Endothelial cell of umbilical vein (primary cell): ENCODE measurements at regions not wholly inside any gene's neighbourhood (a gene's known extent, or its start where the extent isn't known, plus 50 kb on each side); places are given as distances from the start of the nearest gene placed in this dataset.

Experiments
- BruUV-seq: library from RNA; stranded (reverse); fragments of 400-500 nt; replicated peaks from 2 replicates; lab custom pipeline; 2021; lab: Mats Ljungman, UMichigan
- CTCF ChIA-PET: fragments of 300-600, 350-600 bp; sonication (Branson Sonifier 250); formaldehyde crosslinking; loops from one replicate; lab custom pipeline; 2021; ENCODE audit warnings: antibody characterized with exemption, inconsistent platforms; lab: Charles Lee
- POLR2A ChIA-PET: fragments of 300-600, 350-600 bp; sonication (Branson Sonifier 250); formaldehyde crosslinking; loops from one replicate; lab custom pipeline; 2021; ENCODE audit warnings: antibody characterized with exemption, inconsistent platforms; lab: Charles Lee
- DNase-seq: peaks from one replicate; pipeline ENCODE4 v3.0.0-alpha.2; 2011; ENCODE audit warnings: low read depth, low spot score
- FAIRE-seq: peaks from 2 replicates; lab custom pipeline; 2011; peaks lifted over from hg19 to GRCh38; lab: Jason Lieb, UNC
- H2AFZ ChIP-seq: 2 replicates; pipeline ENCODE4 v1.6.0; 2012; ENCODE audit warnings: low read depth, low read length, control low read depth, inconsistent platforms
- H3K27ac ChIP-seq: 2 replicates; pipeline ENCODE4 v1.5.1; 2011; ENCODE audit warnings: low read depth, mild to moderate bottlenecking, control low read depth, low read length, moderate library complexity; ENCODE audit not compliant: insufficient read depth
- H3K27me3 ChIP-seq, 2 experiments: 2 replicates each; pipeline versions ENCODE4 v1.6.0 to v1.6.1; 2011; ENCODE audit warnings: low read length in 2 of 2, mixed read lengths in 1 of 2; ENCODE audit not compliant: control insufficient read depth in 2 of 2, insufficient read depth in 2 of 2
- H3K36me3 ChIP-seq, 2 experiments: 2 replicates in 1 of 2; 3 replicates in 1 of 2; pipeline ENCODE4 v1.5.1; 2011; ENCODE audit warnings: low read length in 2 of 2, mild to moderate bottlenecking in 1 of 2, moderate library complexity in 1 of 2; ENCODE audit not compliant: control insufficient read depth in 2 of 2, insufficient read depth in 2 of 2; ENCODE audit errors: extremely low read depth in 1 of 2
- H3K4me1 ChIP-seq: 3 replicates; pipeline ENCODE4 v1.5.1; 2011; ENCODE audit warnings: mild to moderate bottlenecking, low read length; ENCODE audit not compliant: control insufficient read depth, insufficient read depth; ENCODE audit errors: extremely low read depth
- H3K4me2 ChIP-seq: 2 replicates; pipeline ENCODE4 v1.6.1; 2011; ENCODE audit warnings: low read length, control low read depth, mixed read lengths; ENCODE audit not compliant: insufficient read depth
- H3K4me3 ChIP-seq, 3 experiments: fragments of 200-600 bp in 1 of 3; sonication (generic), shearing (Covaris generic) in 1 of 3; replicated peaks in 1 of 3; 2 replicates each; pipeline ENCODE4 v1.5.1; 2011 to 2016; ENCODE audit warnings: control low read depth in 3 of 3, low read length in 3 of 3, mild to moderate bottlenecking in 2 of 3, inconsistent platforms in 1 of 3, low read depth in 1 of 3, moderate library complexity in 1 of 3; ENCODE audit not compliant: insufficient read depth in 1 of 3
- H3K79me2 ChIP-seq: 2 replicates; pipeline ENCODE4 v1.6.0; 2012; ENCODE audit warnings: low read length, inconsistent platforms; ENCODE audit not compliant: control insufficient read depth, insufficient read depth
- H3K9ac ChIP-seq: replicated peaks from 2 replicates; pipeline ENCODE3; 2011; ENCODE audit warnings: low read length, control low read depth; ENCODE audit not compliant: insufficient read depth; ENCODE audit errors: extremely low read depth
- H3K9me1 ChIP-seq: replicated peaks from 3 replicates; pipeline ENCODE4 v1.6.0; 2011; ENCODE audit warnings: mild to moderate bottlenecking, low read length; ENCODE audit not compliant: control insufficient read depth, insufficient read depth; ENCODE audit errors: extremely low read depth
- H3K9me3 ChIP-seq: replicated peaks from 2 replicates; pipeline ENCODE4 v1.5.1; 2012; ENCODE audit warnings: low read length, inconsistent platforms; ENCODE audit not compliant: control insufficient read depth, insufficient read depth
- H4K20me1 ChIP-seq: replicated peaks from 2 replicates; pipeline ENCODE3; 2011; ENCODE audit warnings: mild to moderate bottlenecking, low read length; ENCODE audit not compliant: control insufficient read depth, insufficient read depth; ENCODE audit errors: extremely low read depth
- EZH2 ChIP-seq: IDR thresholded peaks from 2 replicates; pipeline ENCODE4 v1.6.1; 2012; ENCODE audit warnings: borderline replicate concordance, low read depth, mild to moderate bottlenecking, moderate library complexity, low read length, inconsistent platforms; ENCODE audit not compliant: severe bottlenecking
- FOS ChIP-seq: IDR thresholded peaks from 2 replicates; pipeline ENCODE4 v1.6.1; 2011; ENCODE audit warnings: mild to moderate bottlenecking, low read length, moderate library complexity, borderline replicate concordance; ENCODE audit not compliant: insufficient read depth
- GATA2 ChIP-seq: IDR thresholded peaks from 2 replicates; pipeline ENCODE4 v1.7.0; 2011; ENCODE audit warnings: low read depth, mild to moderate bottlenecking, moderate library complexity, mixed read lengths, low read length; ENCODE audit not compliant: insufficient read length, insufficient read depth
- JUN ChIP-seq: IDR thresholded peaks from 2 replicates; pipeline ENCODE4 v1.6.1; 2011; ENCODE audit warnings: borderline replicate concordance, low read depth; ENCODE audit not compliant: insufficient read length, insufficient read depth
- MAX ChIP-seq: IDR thresholded peaks from 2 replicates; pipeline ENCODE4 v1.6.1; 2011; ENCODE audit not compliant: insufficient read depth, insufficient read length
- MYC ChIP-seq: IDR thresholded peaks from one replicate; pipeline ENCODE4 v1.6.1; 2011; ENCODE audit warnings: mild to moderate bottlenecking, low read depth, low read length
- POLR2A ChIP-seq: IDR thresholded peaks from 2 replicates; pipeline ENCODE4 v1.6.1; 2012; ENCODE audit warnings: low read depth, mild to moderate bottlenecking, control low read depth, low read length
- POLR2AphosphoS5 ChIP-seq: IDR thresholded peaks from 2 replicates; pipeline ENCODE4 v1.6.1; 2012; ENCODE audit warnings: low read depth, mild to moderate bottlenecking, control low read depth, low read length, moderate library complexity; ENCODE audit not compliant: insufficient read depth
- dilution Hi-C: fragments of 300-500 bp; cut with MboI; formaldehyde crosslinking; loops from one replicate; pipeline ENCODE4 v1.15.0; 2019; ENCODE audit warnings: low sequenced_read_pairs; ENCODE audit not compliant: extremely low pct_ligation_motif_present
- intact Hi-C: fragments of 100-400 bp; cut with micrococcal nuclease; formaldehyde crosslinking; loops from one replicate; pipeline ENCODE4 v1.10.0; 2022
- TF ChIP-seq, protein P1 (sequence below), 2 donors: IDR thresholded peaks; 1 replicate in 1 of 2; 2 replicates in 1 of 2; pipeline ENCODE4 v1.5.1; 2011; ENCODE audit warnings: low read length in 2 of 2, mild to moderate bottlenecking in 2 of 2, moderate library complexity in 2 of 2, control low read depth in 1 of 2, inconsistent platforms in 1 of 2, low read depth in 1 of 2; ENCODE audit not compliant: insufficient read depth in 1 of 2; ENCODE audit errors: extremely low read depth in 1 of 2

DNA sequence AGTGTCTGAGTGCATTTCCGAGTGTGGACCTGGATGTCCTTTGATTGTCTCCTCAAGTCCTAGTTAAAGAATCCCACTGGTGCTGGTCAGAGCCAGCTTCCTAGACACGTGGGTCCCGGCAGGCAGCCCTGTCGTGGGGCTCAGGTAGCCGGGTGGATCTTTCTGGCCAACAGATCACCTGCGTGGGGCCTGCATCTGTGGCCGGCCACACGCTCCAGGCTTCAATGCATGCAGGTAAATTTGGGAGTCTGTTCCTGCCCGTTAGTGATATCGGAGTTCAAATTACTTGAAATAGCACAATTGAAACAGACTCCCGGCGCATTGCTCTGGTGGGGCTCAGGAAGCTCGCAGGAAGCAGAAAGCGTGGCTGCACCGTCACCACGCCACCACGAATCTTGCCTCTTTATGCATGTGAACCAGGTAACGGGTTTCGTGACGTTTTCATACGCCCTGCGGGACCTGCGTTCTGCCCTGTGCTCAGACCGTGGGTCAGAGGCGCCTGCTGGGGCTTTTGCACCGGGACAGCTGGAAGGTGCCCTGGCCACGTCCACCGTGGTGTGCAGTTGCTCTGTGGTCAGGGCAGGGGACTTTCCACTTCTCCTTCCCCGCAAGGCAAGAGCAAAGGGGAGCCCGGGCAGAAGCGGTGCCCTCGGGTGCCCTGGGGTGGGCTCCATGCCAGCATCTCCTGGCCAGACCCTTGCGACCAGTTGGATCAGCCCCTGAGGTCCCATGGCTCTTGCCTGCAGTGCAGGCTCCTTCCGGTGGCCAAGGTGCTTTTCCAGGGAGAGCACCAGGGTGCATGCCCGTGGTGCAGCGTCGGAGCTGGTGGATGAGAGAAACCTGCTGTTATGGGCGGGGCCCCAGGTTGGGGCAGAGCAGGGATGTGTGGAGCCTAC is 803.5 kb downstream of the BRD1 start:
- Histone ChIP-seq H3K4me2 (no peak overlapping the region), H4K20me1 (no peaks in the 10 kb centered on the region), H3K9me1 (no peaks in the 10 kb centered on the region), H3K4me1 (no peaks in the 10 kb centered on the region), H3K4me3 (no peak overlapping the region), H3K36me3 (no peaks in the 10 kb centered on the region), H3K27ac (no peak overlapping the region), H3K27me3 (no peaks in the 10 kb centered on the region), H2AFZ (no peak overlapping the region), H3K79me2 (no peaks in the 10 kb centered on the region), H3K9ac (no peak overlapping the region), H3K9me3 (peaks cover 1% of the 10 kb centered on the region)
- ChIA-PET POLR2A (no interaction called here), CTCF (no interaction called here)
- dilution Hi-C loops = no loop called here
- no peak for TF ChIP-seq MAX
- TF ChIP-seq, protein P1, sequence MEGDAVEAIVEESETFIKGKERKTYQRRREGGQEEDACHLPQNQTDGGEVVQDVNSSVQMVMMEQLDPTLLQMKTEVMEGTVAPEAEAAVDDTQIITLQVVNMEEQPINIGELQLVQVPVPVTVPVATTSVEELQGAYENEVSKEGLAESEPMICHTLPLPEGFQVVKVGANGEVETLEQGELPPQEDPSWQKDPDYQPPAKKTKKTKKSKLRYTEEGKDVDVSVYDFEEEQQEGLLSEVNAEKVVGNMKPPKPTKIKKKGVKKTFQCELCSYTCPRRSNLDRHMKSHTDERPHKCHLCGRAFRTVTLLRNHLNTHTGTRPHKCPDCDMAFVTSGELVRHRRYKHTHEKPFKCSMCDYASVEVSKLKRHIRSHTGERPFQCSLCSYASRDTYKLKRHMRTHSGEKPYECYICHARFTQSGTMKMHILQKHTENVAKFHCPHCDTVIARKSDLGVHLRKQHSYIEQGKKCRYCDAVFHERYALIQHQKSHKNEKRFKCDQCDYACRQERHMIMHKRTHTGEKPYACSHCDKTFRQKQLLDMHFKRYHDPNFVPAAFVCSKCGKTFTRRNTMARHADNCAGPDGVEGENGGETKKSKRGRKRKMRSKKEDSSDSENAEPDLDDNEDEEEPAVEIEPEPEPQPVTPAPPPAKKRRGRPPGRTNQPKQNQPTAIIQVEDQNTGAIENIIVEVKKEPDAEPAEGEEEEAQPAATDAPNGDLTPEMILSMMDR (IDR thresholded peaks at IDR 0.05; ENCODE audit: extremely low read depth in 1 of 2, insufficient read depth in 1 of 2, low read depth in 1 of 2, low read length in 2 of 2) = no peak
- TF ChIP-seq MYC = no peak
- no peak for TF ChIP-seq GATA2
- TF ChIP-seq FOS = no peak
- TF ChIP-seq POLR2AphosphoS5 = no peak
- TF ChIP-seq JUN = no peak
- TF ChIP-seq EZH2 = no peak
- TF ChIP-seq POLR2A = no peak
- intact Hi-C loops = no loop called here
- FAIRE-seq (no peak), DNase-seq (no peak)
- BruUV-seq = no TSS peak
